ENCODE measurements at regions not wholly inside any gene's neighbourhood (a gene's known extent, or its start where the extent isn't known, plus 50 kb on each side); places are given as distances from the start of the nearest gene placed in this dataset.

GRCh38 chr4:107304699-107305286 is 268.7 kb upstream of the DKK2 start:
- 24 to 27% methylated on average over 5 of the region's 5 CpGs for WGBS, 2 donors
- TF ChIP-seq EP300 (IDR thresholded peaks at IDR 0.05) (no peak), CTCF (IDR thresholded peaks at IDR 0.05) (no peak), POLR2A (IDR thresholded peaks at IDR 0.05) (no peak)
- no peak overlapping the region for H3K4me3 ChIP-seq

DNA sequence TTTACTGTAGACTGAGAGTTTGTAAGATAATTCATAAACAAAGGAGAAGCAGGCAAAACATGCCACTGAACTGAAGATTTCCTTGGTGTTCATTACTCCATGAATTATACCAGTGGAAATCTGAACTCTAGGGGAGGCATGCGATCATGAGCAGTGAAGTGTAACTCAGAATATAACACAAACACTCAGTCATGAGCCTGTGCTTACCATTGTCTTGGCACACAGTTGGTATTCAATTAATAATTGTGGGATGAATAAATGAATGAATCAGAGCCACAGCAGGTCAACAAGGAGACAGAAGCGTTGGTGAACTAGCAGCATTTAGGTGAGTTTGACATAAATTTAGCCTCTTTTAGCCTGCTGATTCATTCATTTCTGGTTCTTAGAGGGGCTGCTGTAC is 263.5 kb upstream of the DKK2 start:
- no peaks in the 10 kb centered on the region for H3K4me1 ChIP-seq
- no peak overlapping the region for H3K27ac ChIP-seq
- H3K27me3 ChIP-seq, result no peaks in the 10 kb centered on the region
- no peaks in the 10 kb centered on the region for H3K36me3 ChIP-seq
- H3K9me3 ChIP-seq, result peaks cover 0 to 11% (median 0%) of the 10 kb centered on the region in 4 donors
- WGBS, 2 donors, result 82 to 89% methylated on average over 2 of the region's 2 CpGs
- DNase-seq (ENCODE audit: low spot score in 2 of 2), result no peak
- TF ChIP-seq CTCF (IDR thresholded peaks at IDR 0.05) (no peak), EP300 (IDR thresholded peaks at IDR 0.05) (no peak), POLR2A (IDR thresholded peaks at IDR 0.05) (no peak)
- H3K4me3 ChIP-seq, result no peak overlapping the region

More at GRCh38 chr4:107304699-107305286, 268.7 kb upstream of the DKK2 start:
- H3K9me3 ChIP-seq, result no peaks in the 10 kb centered on the region
- DNase-seq (ENCODE audit: low spot score in 2 of 2), result no peak
- no peaks in the 10 kb centered on the region for H3K4me1 ChIP-seq
- H3K36me3 ChIP-seq, result no peaks in the 10 kb centered on the region
- no peaks in the 10 kb centered on the region for H3K27me3 ChIP-seq
- H3K27ac ChIP-seq, result no peak overlapping the region

GRCh38 chr4:107292979-107293378 is 256.9 kb upstream of the DKK2 start:
- H3K36me3 ChIP-seq, result no peaks in the 10 kb centered on the region
- TF ChIP-seq CTCF (IDR thresholded peaks at IDR 0.05) (no peak), EP300 (IDR thresholded peaks at IDR 0.05) (no peak), POLR2A (IDR thresholded peaks at IDR 0.05) (no peak)
- H3K27ac ChIP-seq, result no peak overlapping the region
- no peak for DNase-seq (ENCODE audit: low spot score in 2 of 2)
- WGBS, 2 donors, result 68 to 71% methylated on average over 4 of the region's 4 CpGs
- H3K4me3 ChIP-seq, result no peak overlapping the region
- no peaks in the 10 kb centered on the region for H3K27me3 ChIP-seq
- H3K4me1 ChIP-seq, result no peaks in the 10 kb centered on the region
- H3K9me3 ChIP-seq, result peaks cover 0 to 11% (median 0%) of the 10 kb centered on the region in 4 donors

- 38 to 43% methylated on average over 4 of the region's 4 CpGs for WGBS, 2 donors
- Histone ChIP-seq H3K4me1 (peaks cover 0 to 5% (median 0%) of the 10 kb centered on the region in 4 donors), H3K9me3 (no peaks in the 10 kb centered on the region), H3K27ac (no peak overlapping the region), H3K27me3 (no peaks in the 10 kb centered on the region), H3K4me3 (no peak overlapping the region), H3K36me3 (no peaks in the 10 kb centered on the region)
- peak in 1 of 2 donors; percentile 5 for DNase-seq (ENCODE audit: low spot score in 2 of 2)
- TF ChIP-seq POLR2A (IDR thresholded peaks at IDR 0.05) (no peak), EP300 (IDR thresholded peaks at IDR 0.05) (no peak), CTCF (IDR thresholded peaks at IDR 0.05) (no peak)
Measured at GRCh38 chr4:107283587-107284559, 247.8 kb upstream of the DKK2 start.

GRCh38 chr4:107279733-107280132 is 243.6 kb upstream of the DKK2 start:
- Histone ChIP-seq H3K4me1 (peaks cover 0 to 5% (median 0%) of the 10 kb centered on the region in 4 donors), H3K36me3 (no peaks in the 10 kb centered on the region), H3K9me3 (no peaks in the 10 kb centered on the region), H3K27ac (no peak overlapping the region), H3K27me3 (no peaks in the 10 kb centered on the region), H3K4me3 (no peak overlapping the region)
- no peak for TF ChIP-seq CTCF (IDR thresholded peaks at IDR 0.05)
- TF ChIP-seq POLR2A (IDR thresholded peaks at IDR 0.05), result no peak
- TF ChIP-seq EP300 (IDR thresholded peaks at IDR 0.05), result no peak
- no peak for DNase-seq (ENCODE audit: low spot score in 2 of 2)
